ENCODE measurements at regions not wholly inside any gene's neighbourhood (a gene's known extent, or its start where the extent isn't known, plus 50 kb on each side); places are given as distances from the start of the nearest gene placed in this dataset.

GRCh38 chr5:110275878-110276277 is 450.6 kb downstream of the TMEM232 start (continued):
- TF ChIP-seq CTCF (IDR thresholded peaks at IDR 0.05; ENCODE audit: control extremely low read depth in 1 of 3, insufficient read depth in 1 of 3, low read depth in 1 of 3, low read length in 3 of 3) = no peak
- no peak for TF ChIP-seq RNF2 (IDR thresholded peaks at IDR 0.05; ENCODE audit: borderline replicate concordance, low read depth, low read length, missing control alignments, poor library complexity, severe bottlenecking)
- no peak for TF ChIP-seq SP1 (IDR thresholded peaks at IDR 0.05; ENCODE audit: low read depth, low read length)
- TF ChIP-seq ASH2L (IDR thresholded peaks at IDR 0.05; ENCODE audit: low read length) = no peak
- TF ChIP-seq GABPA (IDR thresholded peaks at IDR 0.05; ENCODE audit: borderline replicate concordance, insufficient read depth, low read length) = no peak
- TF ChIP-seq CHD7 (IDR thresholded peaks at IDR 0.05; ENCODE audit: insufficient replicate concordance, low read length) = no peak
